ENCODE measurements at regions not wholly inside any gene's neighbourhood (a gene's known extent, or its start where the extent isn't known, plus 50 kb on each side); places are given as distances from the start of the nearest gene placed in this dataset.

GRCh38 chr20:54308804-54309203 is 100.9 kb downstream of the PFDN4 start:
- no peaks in the 10 kb centered on the region for H3K4me1 ChIP-seq (ENCODE audit: control insufficient read depth in 2 of 3, insufficient read depth in 2 of 3, low read depth in 1 of 3, low read length in 3 of 3)
- H3K36me3 ChIP-seq (ENCODE audit: control insufficient read depth in 2 of 3, insufficient read depth in 3 of 3, low read length in 3 of 3): no peaks in the 10 kb centered on the region
- H3K9me3 ChIP-seq (ENCODE audit: control insufficient read depth in 2 of 3, insufficient read depth in 1 of 3, low read length in 3 of 3): no peaks in the 10 kb centered on the region
- DNase-seq (no peak), FAIRE-seq (no peak)
- intact Hi-C loops (cut with DNase I): no loop called here
- no peak overlapping the region for H3K4me3 ChIP-seq (ENCODE audit: low read length in 3 of 3)
- H3K27ac ChIP-seq (ENCODE audit: low read depth in 2 of 2, low read length in 2 of 2): no peak overlapping the region
- no peak overlapping the region for H3K9ac ChIP-seq (ENCODE audit: low read length in 3 of 3)
- H3K27me3 ChIP-seq (ENCODE audit: control insufficient read depth, insufficient read depth, low read length): no peaks in the 10 kb centered on the region
- no peak for TF ChIP-seq CTCF (IDR thresholded peaks at IDR 0.05; ENCODE audit: borderline replicate concordance, extremely low read depth, insufficient read depth)

GRCh38 chr20:54318892-54319291 is 111.0 kb downstream of the PFDN4 start:
- no peak for DNase-seq
- no peak for FAIRE-seq
- Histone ChIP-seq H3K27me3 (ENCODE audit: control insufficient read depth, insufficient read depth, low read length) (no peaks in the 10 kb centered on the region), H3K36me3 (ENCODE audit: control insufficient read depth in 2 of 3, insufficient read depth in 3 of 3, low read length in 3 of 3) (no peaks in the 10 kb centered on the region), H3K9ac (ENCODE audit: low read length in 3 of 3) (no peak overlapping the region), H3K9me3 (ENCODE audit: control insufficient read depth in 2 of 3, insufficient read depth in 1 of 3, low read length in 3 of 3) (no peaks in the 10 kb centered on the region), H3K4me1 (ENCODE audit: control insufficient read depth in 2 of 3, insufficient read depth in 2 of 3, low read depth in 1 of 3, low read length in 3 of 3) (no peaks in the 10 kb centered on the region), H3K4me3 (ENCODE audit: low read length in 3 of 3) (no peak overlapping the region), H3K27ac (ENCODE audit: low read depth in 2 of 2, low read length in 2 of 2) (no peak overlapping the region)
- intact Hi-C loops (cut with DNase I): no loop called here
- no peak for TF ChIP-seq CTCF (IDR thresholded peaks at IDR 0.05; ENCODE audit: borderline replicate concordance, extremely low read depth, insufficient read depth)

DNA sequence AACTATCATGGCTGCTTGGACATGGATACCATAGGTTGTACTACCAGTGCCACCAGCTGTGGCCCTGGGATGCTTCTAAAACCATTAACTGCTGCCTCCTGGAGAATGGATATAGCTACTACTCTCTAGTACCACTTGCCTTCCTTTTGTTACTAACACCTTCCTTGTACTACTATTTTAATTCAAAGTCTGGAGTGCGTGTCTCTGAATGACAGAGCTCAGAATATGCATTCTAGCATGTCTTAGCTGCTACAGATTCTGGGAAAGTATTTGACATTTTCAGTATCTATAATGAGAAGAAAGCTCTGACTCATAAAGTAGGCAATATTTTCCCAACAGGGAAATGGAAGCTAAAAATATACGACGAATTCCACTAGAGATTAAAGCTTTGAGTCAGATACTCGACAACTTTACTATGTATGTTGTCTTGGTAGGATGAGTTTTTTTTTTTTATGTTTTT is 112.3 kb downstream of the PFDN4 start:
- no peaks in the 10 kb centered on the region for H3K27me3 ChIP-seq (ENCODE audit: control insufficient read depth, insufficient read depth, low read length)
- DNase-seq (no peak), FAIRE-seq (no peak)
- TF ChIP-seq CTCF (IDR thresholded peaks at IDR 0.05; ENCODE audit: borderline replicate concordance, extremely low read depth, insufficient read depth): no peak
- H3K9ac ChIP-seq (ENCODE audit: low read length in 3 of 3): no peak overlapping the region
- no peaks in the 10 kb centered on the region for H3K9me3 ChIP-seq (ENCODE audit: control insufficient read depth in 2 of 3, insufficient read depth in 1 of 3, low read length in 3 of 3)
- no peaks in the 10 kb centered on the region for H3K4me1 ChIP-seq (ENCODE audit: control insufficient read depth in 2 of 3, insufficient read depth in 2 of 3, low read depth in 1 of 3, low read length in 3 of 3)
- no peak overlapping the region for H3K27ac ChIP-seq (ENCODE audit: low read depth in 2 of 2, low read length in 2 of 2)
- no peaks in the 10 kb centered on the region for H3K36me3 ChIP-seq (ENCODE audit: control insufficient read depth in 2 of 3, insufficient read depth in 3 of 3, low read length in 3 of 3)
- H3K4me3 ChIP-seq (ENCODE audit: low read length in 3 of 3): no peak overlapping the region
- intact Hi-C loops (cut with DNase I): no loop called here
